Testis (tissue), 2 donors: ENCODE measurements at regions not wholly inside any gene's neighbourhood (a gene's known extent, or its start where the extent isn't known, plus 50 kb on each side); places are given as distances from the start of the nearest gene placed in this dataset.

Experiments
- CTCF ChIP-seq, 3 experiments: fragments of 450-650 bp in 2 of 3; fragments of 200-600 bp in 1 of 3; sonication (generic) in 1 of 3; IDR thresholded peaks; one replicate each; pipeline ENCODE4 v1.5.1; 2016 to 2019; ENCODE audit warnings: antibody characterized with exemption in 3 of 3, mild to moderate bottlenecking in 2 of 3, moderate library complexity in 1 of 3
- POLR2A ChIP-seq: fragments of 450-650 bp; IDR thresholded peaks from one replicate; pipeline ENCODE4 v1.6.1; 2017; ENCODE audit warnings: antibody characterized with exemption, mild to moderate bottlenecking, moderate library complexity

DNA sequence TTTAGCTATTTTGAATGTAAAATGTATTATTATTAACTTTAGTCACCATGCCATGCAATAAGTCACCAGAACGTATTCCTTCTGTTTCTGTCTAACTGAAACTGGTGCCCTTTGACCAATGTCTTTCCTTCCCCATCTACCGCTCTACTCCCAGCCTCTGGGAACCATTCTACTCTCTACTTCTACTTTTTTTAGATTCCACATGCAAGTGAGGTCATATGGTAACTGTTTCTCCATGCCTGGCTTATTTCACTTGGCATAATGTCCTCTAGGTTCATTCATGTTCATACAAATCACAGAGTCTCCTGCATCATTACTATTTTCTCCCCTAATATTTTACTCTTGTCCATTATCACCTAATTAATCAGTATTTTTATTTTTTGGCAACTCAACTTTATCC, 160.1 kb downstream of the TMX1 start:
- no peak for TF ChIP-seq CTCF (IDR thresholded peaks at IDR 0.05)
- TF ChIP-seq POLR2A = no peak
